SU-DHL-6 (cell line): ENCODE measurements at regions not wholly inside any gene's neighbourhood (a gene's known extent, or its start where the extent isn't known, plus 50 kb on each side); places are given as distances from the start of the nearest gene placed in this dataset.

Experiments used
- H2AFZ ChIP-seq: fragments of 200-600 bp; sonication (generic); 2 replicates; pipeline ENCODE4 v1.6.1; 2014; ENCODE audit warnings: low read depth, mild to moderate bottlenecking, moderate library complexity, mixed read lengths, antibody characterized with exemption, low read length; ENCODE audit not compliant: severe bottlenecking
- H3F3A ChIP-seq: fragments of 200-600 bp; shearing (Covaris generic); 2 replicates; pipeline ENCODE4 v1.6.0; 2016; ENCODE audit warnings: antibody characterized with exemption, mild to moderate bottlenecking; ENCODE audit not compliant: insufficient read depth
- H3K27ac ChIP-seq: fragments of 200-600 bp; sonication (generic); 2 replicates; pipeline ENCODE4 v1.5.1; 2016; ENCODE audit warnings: low read depth, mild to moderate bottlenecking, low read length, moderate library complexity, mixed read lengths
- H3K27me3 ChIP-seq: fragments of 200-600 bp; sonication (generic), shearing (Covaris generic); 2 replicates; pipeline ENCODE4 v1.6.0; 2014; ENCODE audit warnings: mild to moderate bottlenecking, low read length
- H3K36me3 ChIP-seq: fragments of 200-600 bp; sonication (generic); 2 replicates; pipeline ENCODE4 v1.6.1; 2014; ENCODE audit warnings: mild to moderate bottlenecking, low read length, mixed read lengths
- H3K4me2 ChIP-seq: fragments of 300-600, 200-600 bp; shearing (Covaris generic), sonication (generic); 2 replicates; pipeline ENCODE4 v1.6.0; 2014; ENCODE audit warnings: low read length, low read depth, mild to moderate bottlenecking; ENCODE audit not compliant: poor library complexity, severe bottlenecking
- H3K4me3 ChIP-seq: fragments of 200-600 bp; sonication (generic); 2 replicates; pipeline ENCODE4 v1.5.1; 2014; ENCODE audit warnings: antibody characterized with exemption, low read length, mild to moderate bottlenecking, mixed read lengths; ENCODE audit not compliant: insufficient read depth, poor library complexity, severe bottlenecking
- H3K79me2 ChIP-seq: fragments of 200-600 bp; sonication (generic); 2 replicates; pipeline ENCODE4 v1.6.1; 2014; ENCODE audit warnings: mild to moderate bottlenecking, low read length, moderate library complexity; ENCODE audit not compliant: insufficient read depth
- H3K9ac ChIP-seq: fragments of 200-600 bp; sonication (generic); 2 replicates; pipeline ENCODE4 v1.7.0; 2014; ENCODE audit warnings: mild to moderate bottlenecking, low read length
- H3K9me2 ChIP-seq: fragments of 200-600 bp; sonication (generic); replicated peaks from 2 replicates; pipeline ENCODE4 v1.6.1; 2014; ENCODE audit warnings: low read length; ENCODE audit not compliant: insufficient read depth
- H3K9me3 ChIP-seq: fragments of 200-600 bp; sonication (generic); 2 replicates; pipeline ENCODE4 v1.6.1; 2014; ENCODE audit warnings: low read length, mixed read lengths; ENCODE audit not compliant: insufficient read depth
- H4K20me1 ChIP-seq: fragments of 200-600 bp; sonication (generic); 2 replicates; pipeline ENCODE4 v1.6.1; 2014; ENCODE audit warnings: low read depth, mild to moderate bottlenecking, antibody characterized with exemption, low read length, moderate library complexity, mixed read lengths
- EZH2phosphoT487 ChIP-seq: fragments of 200-600 bp; sonication (generic), shearing (Covaris generic); conservative IDR thresholded peaks from 2 replicates; pipeline ENCODE4 v1.6.1; 2018; ENCODE audit warnings: mild to moderate bottlenecking, antibody characterized with exemption, low read length, moderate library complexity, mixed read lengths
- TF ChIP-seq, protein P1 (sequence below): fragments of 200-600 bp; sonication (generic); IDR thresholded peaks from one replicate; pipeline ENCODE4 v1.5.1; 2017; ENCODE audit warnings: antibody characterized with exemption, mild to moderate bottlenecking, low read length, moderate library complexity; ENCODE audit not compliant: insufficient read depth, poor library complexity, severe bottlenecking

DNA sequence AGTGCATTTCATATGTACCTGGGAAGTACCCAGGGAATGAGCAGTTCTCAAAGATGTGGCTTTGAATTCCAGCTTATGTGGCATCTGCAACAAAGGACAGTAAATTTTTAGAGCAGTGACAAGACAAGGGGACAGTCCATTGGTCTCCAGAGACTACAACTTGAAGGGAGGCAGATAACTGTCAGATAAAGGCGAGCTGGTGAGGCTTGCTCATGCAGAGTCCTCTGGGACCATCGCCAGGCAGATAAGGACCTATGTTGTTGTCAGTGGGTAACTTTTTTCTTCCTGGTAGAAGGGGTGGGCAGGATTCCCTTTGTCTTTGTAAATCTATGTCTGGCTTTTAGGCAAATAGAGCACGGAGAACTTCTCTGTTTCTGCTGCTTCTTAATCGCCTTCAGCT, 120.2 kb downstream of the ICE1 start:
- no peaks in the 10 kb centered on the region for H3K79me2 ChIP-seq
- H4K20me1 ChIP-seq: no peaks in the 10 kb centered on the region
- no peaks in the 10 kb centered on the region for H3F3A ChIP-seq
- H3K9me3 ChIP-seq: no peaks in the 10 kb centered on the region
- H3K4me3 ChIP-seq: no peak overlapping the region
- no peaks in the 10 kb centered on the region for H3K9me2 ChIP-seq
- no peak overlapping the region for H3K4me2 ChIP-seq
- H3K27ac ChIP-seq: no peak overlapping the region
- no peaks in the 10 kb centered on the region for H3K36me3 ChIP-seq
- H2AFZ ChIP-seq: no peak overlapping the region
- H3K9ac ChIP-seq: no peak overlapping the region
- TF ChIP-seq EZH2phosphoT487: no peak
- TF ChIP-seq, protein P1, sequence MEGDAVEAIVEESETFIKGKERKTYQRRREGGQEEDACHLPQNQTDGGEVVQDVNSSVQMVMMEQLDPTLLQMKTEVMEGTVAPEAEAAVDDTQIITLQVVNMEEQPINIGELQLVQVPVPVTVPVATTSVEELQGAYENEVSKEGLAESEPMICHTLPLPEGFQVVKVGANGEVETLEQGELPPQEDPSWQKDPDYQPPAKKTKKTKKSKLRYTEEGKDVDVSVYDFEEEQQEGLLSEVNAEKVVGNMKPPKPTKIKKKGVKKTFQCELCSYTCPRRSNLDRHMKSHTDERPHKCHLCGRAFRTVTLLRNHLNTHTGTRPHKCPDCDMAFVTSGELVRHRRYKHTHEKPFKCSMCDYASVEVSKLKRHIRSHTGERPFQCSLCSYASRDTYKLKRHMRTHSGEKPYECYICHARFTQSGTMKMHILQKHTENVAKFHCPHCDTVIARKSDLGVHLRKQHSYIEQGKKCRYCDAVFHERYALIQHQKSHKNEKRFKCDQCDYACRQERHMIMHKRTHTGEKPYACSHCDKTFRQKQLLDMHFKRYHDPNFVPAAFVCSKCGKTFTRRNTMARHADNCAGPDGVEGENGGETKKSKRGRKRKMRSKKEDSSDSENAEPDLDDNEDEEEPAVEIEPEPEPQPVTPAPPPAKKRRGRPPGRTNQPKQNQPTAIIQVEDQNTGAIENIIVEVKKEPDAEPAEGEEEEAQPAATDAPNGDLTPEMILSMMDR: no peak
- H3K27me3 ChIP-seq: no peaks in the 10 kb centered on the region

DNA sequence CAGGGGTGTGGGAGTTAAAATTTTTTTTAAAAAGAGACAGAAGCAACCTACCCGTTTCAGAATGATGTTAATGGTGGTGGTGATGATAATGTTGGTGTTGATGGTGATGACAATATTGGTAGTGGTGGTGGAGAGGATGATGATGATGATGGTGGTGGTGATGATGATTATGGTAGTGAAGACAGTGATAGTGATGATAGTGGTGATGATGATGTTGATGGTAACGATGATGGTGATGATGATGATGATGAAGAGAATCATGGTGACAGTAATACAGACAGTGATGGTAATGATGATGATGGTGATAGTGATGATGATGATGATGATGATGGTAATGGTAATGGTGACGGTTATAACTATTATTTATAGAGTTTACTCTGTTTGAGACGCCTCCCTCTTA, 117.6 kb downstream of the ICE1 start:
- Histone ChIP-seq H3K27me3 (no peaks in the 10 kb centered on the region), H3K27ac (no peak overlapping the region), H3K4me3 (no peak overlapping the region), H3K9me2 (no peaks in the 10 kb centered on the region), H3K79me2 (no peaks in the 10 kb centered on the region), H3K36me3 (no peaks in the 10 kb centered on the region), H3K4me2 (no peak overlapping the region), H4K20me1 (no peaks in the 10 kb centered on the region), H2AFZ (no peak overlapping the region), H3K9ac (no peak overlapping the region), H3F3A (no peaks in the 10 kb centered on the region), H3K9me3 (no peaks in the 10 kb centered on the region)
- no peak for TF ChIP-seq EZH2phosphoT487
- TF ChIP-seq, protein P1: no peak
